B cell (primary cell): ENCODE measurements at regions not wholly inside any gene's neighbourhood (a gene's known extent, or its start where the extent isn't known, plus 50 kb on each side); places are given as distances from the start of the nearest gene placed in this dataset.

Experiments used
- ATAC-seq: fragments of 200-7000 bp; cut with Tn5 transposase; one replicate; pipeline ENCODE4 v1.10.0; 2021; ENCODE audit warnings: low read depth, mild to moderate bottlenecking, moderate number of reproducible peaks, moderate library complexity
- CTCF ChIA-PET: fragments of 350-600 bp; sonication (Branson Sonifier 250); formaldehyde crosslinking; loops from one replicate; lab custom pipeline; 2021; ENCODE audit warnings: antibody characterized with exemption, inconsistent platforms; lab: Charles Lee
- POLR2A ChIA-PET: fragments of 350-600 bp; sonication (Branson Sonifier 250); formaldehyde crosslinking; loops from one replicate; lab custom pipeline; 2021; ENCODE audit warnings: antibody characterized with exemption; lab: Charles Lee
- DNase-seq: peaks from one replicate; pipeline ENCODE4 v3.0.0; 2013
- H2AFZ ChIP-seq: 2 replicates; pipeline ENCODE4 v1.6.1; 2012; ENCODE audit warnings: mild to moderate bottlenecking, low read depth, low read length; ENCODE audit not compliant: insufficient read depth, poor library complexity, severe bottlenecking
- H3K27ac ChIP-seq, 2 donors: 1 replicate in 1 of 2; 2 replicates in 1 of 2; pipeline ENCODE4 v1.5.1; 2012 to 2013; ENCODE audit warnings: low read length in 2 of 2, mild to moderate bottlenecking in 2 of 2, moderate library complexity in 1 of 2
- H3K27me3 ChIP-seq, 4 experiments: fragments of 200-600 bp in 1 of 4; sonication (generic) in 1 of 4; replicated peaks in 1 of 4; 1 replicate in 2 of 4; 2 replicates in 2 of 4; pipeline versions ENCODE4 v1.6.1 to v1.7.0; 2013 to 2016; ENCODE audit warnings: low read length in 3 of 4, mild to moderate bottlenecking in 2 of 4, mixed read lengths in 1 of 4, moderate library complexity in 1 of 4; ENCODE audit not compliant: insufficient read depth in 4 of 4, control insufficient read depth in 3 of 4; ENCODE audit errors: control extremely low read depth in 1 of 4
- H3K36me3 ChIP-seq, 2 experiments: replicated peaks in 1 of 2; 1 replicate in 1 of 2; 2 replicates in 1 of 2; pipeline versions ENCODE4 v1.6.1 to v1.7.1; 2013; ENCODE audit warnings: low read length in 1 of 2; ENCODE audit not compliant: insufficient read depth in 2 of 2, control insufficient read depth in 1 of 2; ENCODE audit errors: control extremely low read depth in 1 of 2, extremely low read depth in 1 of 2
- H3K4me1 ChIP-seq, 2 donors: fragments of 200-600 bp in 1 of 2; sonication (generic) in 1 of 2; 1 replicate in 1 of 2; 2 replicates in 1 of 2; pipeline versions ENCODE4 v1.5.1 to v1.6.1; 2013 to 2017; ENCODE audit warnings: low read length in 2 of 2; ENCODE audit not compliant: control insufficient read depth in 2 of 2, insufficient read depth in 2 of 2
- H3K4me2 ChIP-seq: replicated peaks from 2 replicates; pipeline ENCODE3; 2012; ENCODE audit warnings: mild to moderate bottlenecking, low read depth, low read length; ENCODE audit not compliant: poor library complexity, severe bottlenecking
- H3K4me3 ChIP-seq, 5 experiments: fragments of 200-600 bp in 1 of 5; sonication (generic) in 1 of 5; 1 replicate in 3 of 5; 2 replicates in 2 of 5; pipeline versions ENCODE4 v1.5.1 to v1.7.0; 2011 to 2016; ENCODE audit warnings: low read length in 4 of 5, mild to moderate bottlenecking in 4 of 5, low read depth in 2 of 5, control low read depth in 1 of 5, moderate library complexity in 1 of 5; ENCODE audit not compliant: insufficient read depth in 1 of 5; ENCODE audit errors: control extremely low read depth in 1 of 5, extremely low read depth in 1 of 5
- H3K79me2 ChIP-seq: fragments of 200-600 bp; sonication (generic); one replicate; pipeline ENCODE4 v1.6.0; 2016; ENCODE audit warnings: low read length; ENCODE audit not compliant: control insufficient read depth, insufficient read depth
- H3K9ac ChIP-seq: fragments of 200-600 bp; sonication (generic); 2 replicates; pipeline ENCODE4 v1.6.1; 2017; ENCODE audit warnings: mild to moderate bottlenecking, low read length, moderate library complexity
- H3K9me3 ChIP-seq, 3 donors: one replicate each; pipeline versions ENCODE4 v1.6.1 to v1.7.1; 2013; ENCODE audit warnings: low read length in 2 of 3; ENCODE audit not compliant: control insufficient read depth in 2 of 3, insufficient read depth in 1 of 3; ENCODE audit errors: control extremely low read depth in 1 of 3
- H4K20me1 ChIP-seq: 2 replicates; pipeline ENCODE4 v1.6.0; 2012; ENCODE audit warnings: mild to moderate bottlenecking, low read length; ENCODE audit not compliant: insufficient read depth, control insufficient read depth, poor library complexity, severe bottlenecking
- H3K27ac Mint-ChIP-seq: one replicate; pipeline ENCODE4 v1.8.0; 2021; ENCODE audit warnings: mixed read lengths
- H3K27me3 Mint-ChIP-seq: one replicate; pipeline ENCODE4 v1.8.0; 2021; ENCODE audit warnings: mixed read lengths
- H3K4me1 Mint-ChIP-seq: one replicate; pipeline ENCODE4 v1.8.0; 2021; ENCODE audit warnings: mixed read lengths
- H3K4me3 Mint-ChIP-seq: one replicate; pipeline ENCODE4 v1.8.0; 2021; ENCODE audit warnings: mixed read lengths
- H3K9me3 Mint-ChIP-seq: one replicate; pipeline ENCODE4 v1.8.0; 2022; ENCODE audit warnings: mixed read lengths; ENCODE audit not compliant: insufficient read depth
- CTCF ChIP-seq: fragments of 200-600 bp; IDR thresholded peaks from one replicate; pipeline ENCODE4 v1.8.0; 2022; ENCODE audit warnings: antibody characterized with exemption, mild to moderate bottlenecking
- EZH2 ChIP-seq: IDR thresholded peaks from 2 replicates; pipeline ENCODE4 v1.6.1; 2012; ENCODE audit warnings: borderline replicate concordance, low read depth, mild to moderate bottlenecking, moderate library complexity, low read length; ENCODE audit not compliant: insufficient read depth, poor library complexity, severe bottlenecking
- WGBS: methylation state at CpG from one replicate; pipeline ENCODE4 v1.1.5; 2013; ENCODE audit warnings: missing lambda C conversion rate; ENCODE audit not compliant: insufficient coverage; 5-methylcytosine and 5-hydroxymethylcytosine counted together
- intact Hi-C: fragments of 100-400 bp; cut with micrococcal nuclease; formaldehyde crosslinking; loops from one replicate; pipeline ENCODE4 v1.10.0; 2022

- H3K4me3 ChIP-seq: no peak overlapping the region
- no peaks in the 10 kb centered on the region for H3K36me3 ChIP-seq
- H3K9me3 ChIP-seq: no peaks in the 10 kb centered on the region
- Mint-ChIP-seq H3K4me3 (no peak overlapping the region), H3K27me3 (peaks cover 13% of the 10 kb centered on the region), H3K9me3 (no peaks in the 10 kb centered on the region), H3K4me1 (peaks cover 2% of the 10 kb centered on the region), H3K27ac (no peak overlapping the region)
- DNase-seq (no peak), ATAC-seq (no peak)
- H4K20me1 ChIP-seq: no peaks in the 10 kb centered on the region
- H3K4me1 ChIP-seq: no peaks in the 10 kb centered on the region
- no peak overlapping the region for H3K4me2 ChIP-seq
- H3K9ac ChIP-seq: no peak overlapping the region
- no peak overlapping the region for H3K27ac ChIP-seq
- H3K79me2 ChIP-seq: no peaks in the 10 kb centered on the region
- intact Hi-C loops: loop anchor here (10.0 kb wide), 1 partner anchor 1270 kb away; no protein-coding TSS in a partner anchor
- WGBS: no CpG with 5 or more reads among the region's 1 CpG
- H3K27me3 ChIP-seq: peaks cover 0 to 3% (median 0%) of the 10 kb centered on the region in 4 experiments
- TF ChIP-seq CTCF (no peak), EZH2 (no peak)
- POLR2A ChIA-PET: no interaction called here
- no peak overlapping the region for H2AFZ ChIP-seq
- CTCF ChIA-PET: interaction anchor here (1.5 kb wide), 1 partner anchor 280 kb away, joined by 9 read pairs; no protein-coding TSS in a partner anchor
These were observed 112.0 kb upstream of the ARHGAP42 start for GRCh38 chr11:100574894-100575769.
